ENCODE measurements at regions not wholly inside any gene's neighbourhood (a gene's known extent, or its start where the extent isn't known, plus 50 kb on each side); places are given as distances from the start of the nearest gene placed in this dataset.

DNA sequence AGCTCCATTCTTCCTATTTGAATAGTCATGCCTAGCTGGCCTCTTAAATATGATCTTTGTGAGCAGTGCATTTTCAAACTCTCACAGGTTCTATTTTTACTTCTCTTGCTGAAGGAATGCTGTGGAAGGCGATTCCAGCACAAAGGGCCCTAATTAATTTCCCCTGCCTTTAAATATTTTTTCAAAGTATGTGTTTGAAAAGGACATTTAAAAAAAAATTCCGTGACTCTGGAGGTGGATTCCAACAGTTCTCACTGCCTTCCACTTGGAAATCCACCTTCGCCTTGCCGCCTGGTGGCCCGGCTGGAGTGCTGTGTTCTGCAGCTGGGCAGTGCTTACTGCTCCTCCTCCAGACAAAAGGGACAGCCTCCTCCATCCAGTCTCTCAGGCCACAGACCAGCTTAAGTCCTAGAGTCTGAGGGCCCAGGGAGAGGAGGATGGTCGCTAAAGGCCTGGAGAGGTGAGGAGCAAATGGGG, 61.5 kb upstream of the CORO2B start:
- H3K9ac ChIP-seq (replicated peaks; ENCODE audit: extremely low read depth, insufficient read depth, low read length): no peak overlapping the region
- DNase-seq (ENCODE audit: low read depth, low spot score) (no peak), FAIRE-seq (no peak)
- H3K79me2 ChIP-seq (ENCODE audit: control insufficient read depth, insufficient read depth, low read length): no peaks in the 10 kb centered on the region
- H3K4me1 ChIP-seq (ENCODE audit: control insufficient read depth, extremely low read depth, insufficient read depth, low read length): no peaks in the 10 kb centered on the region
- ChIA-PET CTCF (interaction anchor here (0.8 kb wide), 1 partner anchor 264 kb away, joined by 4 read pairs; no protein-coding TSS in a partner anchor), POLR2A (no interaction called here)
- intact Hi-C loops (cut with micrococcal nuclease): no loop called here
- H2AFZ ChIP-seq (ENCODE audit: low read depth, low read length): no peak overlapping the region
- H3K4me3 ChIP-seq (replicated peaks in 1 of 3; ENCODE audit: insufficient read depth in 1 of 3, low read depth in 1 of 3, low read length in 3 of 3): no peak overlapping the region
- H3K9me3 ChIP-seq (replicated peaks; ENCODE audit: control insufficient read depth, insufficient read depth, low read length): no peaks in the 10 kb centered on the region
- H4K20me1 ChIP-seq (replicated peaks; ENCODE audit: control insufficient read depth, extremely low read depth, insufficient read depth, low read length): no peaks in the 10 kb centered on the region
- H3K27ac ChIP-seq (ENCODE audit: insufficient read depth, low read depth, low read length): no peak overlapping the region
- dilution Hi-C loops (cut with MboI; ENCODE audit: extremely low pct_ligation_motif_present, low sequenced_read_pairs): no loop called here
- no peak overlapping the region for H3K4me2 ChIP-seq (ENCODE audit: insufficient read depth, low read length)
- no TSS peak for BruUV-seq (replicated peaks)
- H3K27me3 ChIP-seq (ENCODE audit: control insufficient read depth in 2 of 2, insufficient read depth in 2 of 2, low read length in 2 of 2): peaks cover 28 to 31% of the 10 kb centered on the region in 2 experiments
- no peak for TF ChIP-seq POLR2AphosphoS5 (IDR thresholded peaks at IDR 0.05; ENCODE audit: insufficient read depth, low read depth, low read length)
- no peak for TF ChIP-seq EZH2 (IDR thresholded peaks at IDR 0.05; ENCODE audit: borderline replicate concordance, low read depth, low read length, severe bottlenecking)
- no peak for TF ChIP-seq JUN (IDR thresholded peaks at IDR 0.05; ENCODE audit: borderline replicate concordance, insufficient read depth, insufficient read length, low read depth)
- TF ChIP-seq GATA2 (IDR thresholded peaks at IDR 0.05; ENCODE audit: insufficient read depth, insufficient read length, low read depth, low read length): no peak
- TF ChIP-seq MYC (IDR thresholded peaks at IDR 0.05; ENCODE audit: low read depth, low read length): no peak
- TF ChIP-seq, protein P1, sequence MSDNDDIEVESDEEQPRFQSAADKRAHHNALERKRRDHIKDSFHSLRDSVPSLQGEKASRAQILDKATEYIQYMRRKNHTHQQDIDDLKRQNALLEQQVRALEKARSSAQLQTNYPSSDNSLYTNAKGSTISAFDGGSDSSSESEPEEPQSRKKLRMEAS (IDR thresholded peaks at IDR 0.05; ENCODE audit: insufficient read depth, insufficient read length): no peak
- no peak for TF ChIP-seq FOS (IDR thresholded peaks at IDR 0.05; ENCODE audit: borderline replicate concordance, insufficient read depth, low read length)
- TF ChIP-seq, protein P2, sequence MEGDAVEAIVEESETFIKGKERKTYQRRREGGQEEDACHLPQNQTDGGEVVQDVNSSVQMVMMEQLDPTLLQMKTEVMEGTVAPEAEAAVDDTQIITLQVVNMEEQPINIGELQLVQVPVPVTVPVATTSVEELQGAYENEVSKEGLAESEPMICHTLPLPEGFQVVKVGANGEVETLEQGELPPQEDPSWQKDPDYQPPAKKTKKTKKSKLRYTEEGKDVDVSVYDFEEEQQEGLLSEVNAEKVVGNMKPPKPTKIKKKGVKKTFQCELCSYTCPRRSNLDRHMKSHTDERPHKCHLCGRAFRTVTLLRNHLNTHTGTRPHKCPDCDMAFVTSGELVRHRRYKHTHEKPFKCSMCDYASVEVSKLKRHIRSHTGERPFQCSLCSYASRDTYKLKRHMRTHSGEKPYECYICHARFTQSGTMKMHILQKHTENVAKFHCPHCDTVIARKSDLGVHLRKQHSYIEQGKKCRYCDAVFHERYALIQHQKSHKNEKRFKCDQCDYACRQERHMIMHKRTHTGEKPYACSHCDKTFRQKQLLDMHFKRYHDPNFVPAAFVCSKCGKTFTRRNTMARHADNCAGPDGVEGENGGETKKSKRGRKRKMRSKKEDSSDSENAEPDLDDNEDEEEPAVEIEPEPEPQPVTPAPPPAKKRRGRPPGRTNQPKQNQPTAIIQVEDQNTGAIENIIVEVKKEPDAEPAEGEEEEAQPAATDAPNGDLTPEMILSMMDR (IDR thresholded peaks at IDR 0.05; ENCODE audit: extremely low read depth in 1 of 2, insufficient read depth in 1 of 2, low read depth in 1 of 2, low read length in 2 of 2): no peak
- TF ChIP-seq POLR2A (IDR thresholded peaks at IDR 0.05; ENCODE audit: low read depth, low read length): no peak
- H3K9me1 ChIP-seq (replicated peaks; ENCODE audit: control insufficient read depth, extremely low read depth, insufficient read depth, low read length): no peaks in the 10 kb centered on the region
- H3K36me3 ChIP-seq (ENCODE audit: control insufficient read depth in 2 of 2, extremely low read depth in 1 of 2, insufficient read depth in 2 of 2, low read length in 2 of 2): no peaks in the 10 kb centered on the region

Data from endothelial cell of umbilical vein (primary cell).